ENCODE measurements at regions not wholly inside any gene's neighbourhood (a gene's known extent, or its start where the extent isn't known, plus 50 kb on each side); places are given as distances from the start of the nearest gene placed in this dataset.

GRCh38 chr18:68181956-68182355 is 533.0 kb downstream of the TMX3 start:
- TF ChIP-seq, protein P1, sequence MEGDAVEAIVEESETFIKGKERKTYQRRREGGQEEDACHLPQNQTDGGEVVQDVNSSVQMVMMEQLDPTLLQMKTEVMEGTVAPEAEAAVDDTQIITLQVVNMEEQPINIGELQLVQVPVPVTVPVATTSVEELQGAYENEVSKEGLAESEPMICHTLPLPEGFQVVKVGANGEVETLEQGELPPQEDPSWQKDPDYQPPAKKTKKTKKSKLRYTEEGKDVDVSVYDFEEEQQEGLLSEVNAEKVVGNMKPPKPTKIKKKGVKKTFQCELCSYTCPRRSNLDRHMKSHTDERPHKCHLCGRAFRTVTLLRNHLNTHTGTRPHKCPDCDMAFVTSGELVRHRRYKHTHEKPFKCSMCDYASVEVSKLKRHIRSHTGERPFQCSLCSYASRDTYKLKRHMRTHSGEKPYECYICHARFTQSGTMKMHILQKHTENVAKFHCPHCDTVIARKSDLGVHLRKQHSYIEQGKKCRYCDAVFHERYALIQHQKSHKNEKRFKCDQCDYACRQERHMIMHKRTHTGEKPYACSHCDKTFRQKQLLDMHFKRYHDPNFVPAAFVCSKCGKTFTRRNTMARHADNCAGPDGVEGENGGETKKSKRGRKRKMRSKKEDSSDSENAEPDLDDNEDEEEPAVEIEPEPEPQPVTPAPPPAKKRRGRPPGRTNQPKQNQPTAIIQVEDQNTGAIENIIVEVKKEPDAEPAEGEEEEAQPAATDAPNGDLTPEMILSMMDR (conservative IDR thresholded peaks at IDR 0.05; ENCODE audit: low read length): no peak
- no peak for TF ChIP-seq EZH2phosphoT487 (IDR thresholded peaks at IDR 0.05; ENCODE audit: borderline replicate concordance)
